HT-29 (cell line): ENCODE measurements at regions not wholly inside any gene's neighbourhood (a gene's known extent, or its start where the extent isn't known, plus 50 kb on each side); places are given as distances from the start of the nearest gene placed in this dataset.

Experiments
- DNase-seq: peaks from one replicate; pipeline ENCODE4 v3.0.0-alpha.2; 2015; ENCODE audit warnings: low spot score

GRCh38 chr12:66851134-66851533 is 172.3 kb upstream of the GRIP1 start:
- no peak for DNase-seq

GRCh38 chr12:66852091-66852490 is 173.2 kb upstream of the GRIP1 start:
- DNase-seq, result no peak

- DNase-seq, result no peak
Measured at GRCh38 chr12:66852765-66853164, 173.9 kb upstream of the GRIP1 start.

GRCh38 chr12:66859751-66860440 is 181.0 kb upstream of the GRIP1 start:
- DNase-seq, result no peak

GRCh38 chr12:66860752-66861750 is 182.2 kb upstream of the GRIP1 start:
- peak; percentile 67 for DNase-seq

GRCh38 chr12:66862356-66862985 is 183.6 kb upstream of the GRIP1 start:
- no peak for DNase-seq

- DNase-seq, result peak; percentile 6
Measured at GRCh38 chr12:66863276-66863675, 184.4 kb upstream of the GRIP1 start.

- DNase-seq, result no peak
Measured at GRCh38 chr12:66877925-66878324, 199.0 kb upstream of the GRIP1 start.

GRCh38 chr12:66879409-66879808 is 200.5 kb upstream of the GRIP1 start:
- DNase-seq, result no peak

- no peak for DNase-seq
Measured at GRCh38 chr12:66881386-66881785, 202.5 kb upstream of the GRIP1 start.

- no peak for DNase-seq
Measured at GRCh38 chr12:66884091-66884490, 205.2 kb upstream of the GRIP1 start.

GRCh38 chr12:66885115-66885875 is 206.4 kb upstream of the GRIP1 start:
- no peak for DNase-seq

GRCh38 chr12:66896797-66897196 is 217.9 kb upstream of the GRIP1 start:
- no peak for DNase-seq

GRCh38 chr12:66898700-66899469 is 220.0 kb upstream of the GRIP1 start:
- no peak for DNase-seq

GRCh38 chr12:66899588-66899987 is 220.7 kb upstream of the GRIP1 start:
- DNase-seq, result no peak

- no peak for DNase-seq
Measured at GRCh38 chr12:66900616-66901015, 221.7 kb upstream of the GRIP1 start.

GRCh38 chr12:66901138-66901932 is 222.5 kb upstream of the GRIP1 start:
- DNase-seq, result no peak

- no peak for DNase-seq
Measured at GRCh38 chr12:66902020-66902419, 223.1 kb upstream of the GRIP1 start.

- peak; percentile 5 for DNase-seq
Measured at GRCh38 chr12:66903782-66904396, 225.0 kb upstream of the GRIP1 start.
